Testis (tissue), 2 donors: ENCODE measurements at regions not wholly inside any gene's neighbourhood (a gene's known extent, or its start where the extent isn't known, plus 50 kb on each side); places are given as distances from the start of the nearest gene placed in this dataset.

Source experiments
- CTCF ChIP-seq, 3 experiments: fragments of 450-650 bp in 2 of 3; fragments of 200-600 bp in 1 of 3; sonication (generic) in 1 of 3; IDR thresholded peaks; one replicate each; pipeline ENCODE4 v1.5.1; 2016 to 2019; ENCODE audit warnings: antibody characterized with exemption in 3 of 3, mild to moderate bottlenecking in 2 of 3, moderate library complexity in 1 of 3
- POLR2A ChIP-seq: fragments of 450-650 bp; IDR thresholded peaks from one replicate; pipeline ENCODE4 v1.6.1; 2017; ENCODE audit warnings: antibody characterized with exemption, mild to moderate bottlenecking, moderate library complexity

GRCh38 chr6:51335543-51335942, 516.9 kb downstream of the TFAP2B start:
- TF ChIP-seq CTCF (IDR thresholded peaks at IDR 0.05) (no peak), POLR2A (no peak)
